SK-N-SH treated with all-trans-retinoic acid at 6 μM for 48 hours (cell line): ENCODE measurements at regions not wholly inside any gene's neighbourhood (a gene's known extent, or its start where the extent isn't known, plus 50 kb on each side); places are given as distances from the start of the nearest gene placed in this dataset.
"Not testable (repeated sequence)": the region's sequence is repeated elsewhere in the genome, so short reads cannot be mapped to it uniquely, and the experiment has no call there.

Experiments
- ESRRG ChIP-seq: fragments of 250-450 bp; sonication (Bioruptor Pico); IDR thresholded peaks from 2 replicates; pipeline ENCODE4 v1.6.1; 2021; ENCODE audit warnings: mild to moderate bottlenecking
- TCF4 ChIP-seq: fragments of 250-450 bp; sonication (Bioruptor Pico); IDR thresholded peaks from 2 replicates; pipeline ENCODE4 v1.8.0; 2021; ENCODE audit warnings: mild to moderate bottlenecking, moderate library complexity, borderline replicate concordance
- ZFP3 ChIP-seq: fragments of 250-450 bp; sonication (Bioruptor Pico); IDR thresholded peaks from 2 replicates; pipeline ENCODE4 v1.5.0; 2020; ENCODE audit warnings: mild to moderate bottlenecking, moderate library complexity
- ZNF8 ChIP-seq: fragments of 450-650 bp; formaldehyde crosslinking; IDR thresholded peaks from 2 replicates; pipeline ENCODE4 v1.5.0; 2020; ENCODE audit warnings: mild to moderate bottlenecking, moderate library complexity
- TF ChIP-seq, protein P1 (sequence below): fragments of 250-450 bp; sonication (Bioruptor Pico); IDR thresholded peaks from 2 replicates; pipeline ENCODE4 v1.5.0; 2020; ENCODE audit warnings: mild to moderate bottlenecking, moderate library complexity

DNA sequence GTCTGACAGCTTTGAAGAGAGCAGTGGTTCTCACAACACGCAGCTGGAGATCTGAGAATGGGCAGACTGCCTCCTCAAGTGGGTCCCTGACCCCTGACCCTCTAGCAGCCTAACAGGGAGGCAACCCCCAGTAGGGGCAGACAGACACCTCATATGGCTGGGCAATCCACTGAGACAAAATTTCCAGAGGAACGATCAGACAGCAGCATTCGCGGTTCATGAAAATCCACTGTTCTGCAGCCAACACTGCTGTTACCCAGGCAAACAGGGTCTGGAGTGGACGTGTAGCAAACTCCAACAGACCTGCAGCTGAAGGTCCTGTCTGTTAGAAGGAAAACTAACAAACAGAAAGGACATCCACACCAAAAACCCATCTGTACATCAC lies 212.1 kb downstream of the FOXD4L6 start:
- not testable (repeated sequence) for TF ChIP-seq ESRRG (CRISPR knock-in tag); ZFP3; TCF4 (CRISPR knock-in tag); ZNF8 (CRISPR knock-in tag)
- TF ChIP-seq, protein P1, sequence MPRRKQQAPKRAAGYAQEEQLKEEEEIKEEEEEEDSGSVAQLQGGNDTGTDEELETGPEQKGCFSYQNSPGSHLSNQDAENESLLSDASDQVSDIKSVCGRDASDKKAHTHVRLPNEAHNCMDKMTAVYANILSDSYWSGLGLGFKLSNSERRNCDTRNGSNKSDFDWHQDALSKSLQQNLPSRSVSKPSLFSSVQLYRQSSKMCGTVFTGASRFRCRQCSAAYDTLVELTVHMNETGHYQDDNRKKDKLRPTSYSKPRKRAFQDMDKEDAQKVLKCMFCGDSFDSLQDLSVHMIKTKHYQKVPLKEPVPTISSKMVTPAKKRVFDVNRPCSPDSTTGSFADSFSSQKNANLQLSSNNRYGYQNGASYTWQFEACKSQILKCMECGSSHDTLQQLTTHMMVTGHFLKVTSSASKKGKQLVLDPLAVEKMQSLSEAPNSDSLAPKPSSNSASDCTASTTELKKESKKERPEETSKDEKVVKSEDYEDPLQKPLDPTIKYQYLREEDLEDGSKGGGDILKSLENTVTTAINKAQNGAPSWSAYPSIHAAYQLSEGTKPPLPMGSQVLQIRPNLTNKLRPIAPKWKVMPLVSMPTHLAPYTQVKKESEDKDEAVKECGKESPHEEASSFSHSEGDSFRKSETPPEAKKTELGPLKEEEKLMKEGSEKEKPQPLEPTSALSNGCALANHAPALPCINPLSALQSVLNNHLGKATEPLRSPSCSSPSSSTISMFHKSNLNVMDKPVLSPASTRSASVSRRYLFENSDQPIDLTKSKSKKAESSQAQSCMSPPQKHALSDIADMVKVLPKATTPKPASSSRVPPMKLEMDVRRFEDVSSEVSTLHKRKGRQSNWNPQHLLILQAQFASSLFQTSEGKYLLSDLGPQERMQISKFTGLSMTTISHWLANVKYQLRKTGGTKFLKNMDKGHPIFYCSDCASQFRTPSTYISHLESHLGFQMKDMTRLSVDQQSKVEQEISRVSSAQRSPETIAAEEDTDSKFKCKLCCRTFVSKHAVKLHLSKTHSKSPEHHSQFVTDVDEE (CRISPR knock-in tag) = not testable (repeated sequence)
